HG02840 (cell line): ENCODE measurements at regions not wholly inside any gene's neighbourhood (a gene's known extent, or its start where the extent isn't known, plus 50 kb on each side); places are given as distances from the start of the nearest gene placed in this dataset.

Experiments used
- ATAC-seq: cut with Tn5 transposase; IDR thresholded peaks from one replicate; pipeline ENCODE4 v1.9.1; 2021; ENCODE audit warnings: mild to moderate bottlenecking, moderate library complexity, moderate number of reproducible peaks; ENCODE audit not compliant: unreplicated experiment, low FRiP score

DNA sequence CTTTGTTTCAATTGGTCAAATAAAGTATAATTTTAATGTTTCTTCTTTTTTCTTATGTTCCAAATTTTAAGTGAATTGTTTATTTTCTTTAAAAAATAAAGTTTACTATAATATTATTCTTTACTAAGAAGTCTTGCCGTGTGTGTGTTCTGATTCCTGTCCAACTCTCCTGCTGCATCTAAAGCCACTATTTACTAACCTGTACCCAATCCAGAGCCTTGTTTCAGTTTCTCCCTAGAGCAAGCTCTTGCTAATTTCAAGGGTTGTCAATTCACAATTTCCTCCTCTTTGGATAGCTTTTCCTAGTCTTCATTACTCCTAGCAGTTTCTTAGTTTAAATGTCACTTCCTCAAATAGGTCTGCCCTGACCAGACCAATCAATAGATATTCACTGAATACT lies 314.9 kb upstream of the SEMA3A start:
- ATAC-seq: no peak

DNA sequence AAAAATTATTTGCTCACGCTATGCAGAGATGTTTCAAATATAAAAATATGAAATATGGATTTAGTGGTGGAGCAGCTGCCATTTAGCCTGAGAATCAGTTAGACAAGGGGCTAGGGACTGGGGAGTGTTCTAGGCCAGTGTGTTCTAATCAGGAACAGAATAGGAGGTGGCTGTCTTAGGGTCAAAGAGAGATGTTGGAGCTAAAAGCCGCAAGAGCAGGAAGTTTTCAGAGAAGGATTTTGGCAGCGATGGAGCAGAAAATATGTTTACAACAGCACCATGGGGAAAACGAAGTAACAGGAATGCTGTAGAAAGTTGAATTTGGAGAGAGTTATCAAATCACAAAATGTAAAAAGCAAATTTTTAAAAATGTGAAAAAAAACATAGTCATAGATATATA lies 314.0 kb upstream of the SEMA3A start:
- no peak for ATAC-seq

DNA sequence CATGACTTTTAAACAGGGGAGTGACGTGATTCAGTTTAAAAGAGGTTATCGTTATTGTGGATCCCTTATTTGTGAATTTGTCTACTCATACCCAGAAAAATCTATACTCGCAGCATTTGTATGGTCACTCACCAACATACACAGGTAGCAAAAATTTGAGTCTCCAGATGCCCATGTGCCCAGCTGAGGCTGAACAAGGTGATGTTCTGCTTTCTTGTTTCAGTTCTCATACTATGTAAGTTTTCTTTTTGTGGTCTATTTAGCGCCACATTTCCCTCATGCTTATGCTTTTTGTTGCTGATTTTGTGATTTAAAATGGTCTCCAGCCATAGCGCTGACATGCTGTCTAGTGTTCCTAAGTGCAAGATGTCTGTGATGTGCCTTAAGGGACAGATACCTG lies 312.9 kb upstream of the SEMA3A start:
- ATAC-seq: no peak

DNA sequence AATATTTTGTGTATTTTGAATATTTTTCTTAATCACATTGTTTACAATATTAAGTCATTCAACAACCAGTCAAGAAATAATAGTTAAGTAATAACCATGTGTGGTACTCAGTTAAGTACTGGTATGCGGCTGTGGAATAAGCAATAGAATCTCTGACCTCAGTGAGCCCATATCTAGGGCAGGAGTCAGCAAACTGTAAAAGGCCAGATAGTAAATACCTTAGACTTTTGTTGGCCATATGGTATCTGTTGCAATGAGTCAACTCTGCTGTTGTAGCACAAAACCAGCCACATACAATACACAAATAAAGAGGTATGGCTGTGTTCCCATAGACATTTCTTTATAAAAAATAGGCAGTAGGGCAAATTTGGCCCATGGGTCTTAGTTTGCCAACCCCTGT lies 311.6 kb upstream of the SEMA3A start:
- no peak for ATAC-seq

DNA sequence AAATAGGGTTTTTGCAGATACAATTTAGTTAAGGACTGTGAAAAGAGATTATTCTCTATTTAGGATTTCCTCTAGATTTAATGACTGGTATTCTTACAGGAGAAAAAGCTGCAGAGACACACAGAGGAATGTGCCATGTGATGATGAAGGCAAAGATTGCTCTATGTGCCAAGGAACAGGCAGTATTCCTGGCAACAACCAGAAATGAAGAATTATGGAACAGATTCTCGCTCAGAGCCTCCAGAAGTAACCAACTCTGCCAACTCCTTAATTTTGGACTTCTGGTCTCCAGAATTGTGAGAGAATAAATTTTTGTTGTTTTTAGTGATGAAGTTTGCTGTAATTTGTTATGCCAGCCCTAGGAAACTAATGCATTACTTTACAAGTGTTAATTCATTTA lies 307.6 kb upstream of the SEMA3A start:
- ATAC-seq: no peak

DNA sequence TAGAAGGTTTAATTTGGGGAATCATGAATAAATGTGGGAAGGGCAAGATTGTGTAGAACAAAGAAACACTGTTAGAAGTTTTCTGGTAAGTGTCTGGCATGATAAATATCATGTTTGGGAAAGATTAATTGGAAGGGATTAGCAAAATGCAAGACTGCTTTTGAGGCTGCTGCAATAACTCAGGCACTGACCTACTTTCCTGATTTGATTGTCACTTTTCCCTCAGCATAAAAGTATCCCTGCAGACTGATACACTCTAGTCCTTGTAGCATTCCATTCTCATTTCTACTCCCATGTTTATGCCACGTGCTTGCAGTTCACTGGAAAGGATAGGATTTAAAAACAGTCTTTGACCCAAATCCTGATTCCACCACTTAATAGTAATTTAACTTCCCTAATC lies 303.3 kb upstream of the SEMA3A start:
- no peak for ATAC-seq

DNA sequence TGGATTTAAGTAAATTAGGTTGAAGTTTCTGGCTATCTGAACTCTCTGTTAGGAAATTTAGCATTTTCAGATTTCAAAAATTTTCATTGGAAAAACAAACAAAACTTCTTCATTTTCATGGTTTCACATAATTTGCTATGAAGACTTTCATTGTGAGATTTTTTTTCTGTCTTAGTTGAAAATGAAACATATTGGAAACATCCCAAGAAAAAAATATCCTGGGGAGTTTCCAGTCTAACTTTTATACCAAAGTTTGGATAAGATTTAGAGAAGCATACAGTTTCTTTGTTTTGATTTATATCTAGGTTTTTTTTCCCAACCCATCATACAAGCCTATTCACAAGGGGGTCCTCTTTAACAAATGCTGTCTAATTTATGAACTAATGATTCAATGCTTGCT lies 300.5 kb upstream of the SEMA3A start:
- ATAC-seq: no peak

DNA sequence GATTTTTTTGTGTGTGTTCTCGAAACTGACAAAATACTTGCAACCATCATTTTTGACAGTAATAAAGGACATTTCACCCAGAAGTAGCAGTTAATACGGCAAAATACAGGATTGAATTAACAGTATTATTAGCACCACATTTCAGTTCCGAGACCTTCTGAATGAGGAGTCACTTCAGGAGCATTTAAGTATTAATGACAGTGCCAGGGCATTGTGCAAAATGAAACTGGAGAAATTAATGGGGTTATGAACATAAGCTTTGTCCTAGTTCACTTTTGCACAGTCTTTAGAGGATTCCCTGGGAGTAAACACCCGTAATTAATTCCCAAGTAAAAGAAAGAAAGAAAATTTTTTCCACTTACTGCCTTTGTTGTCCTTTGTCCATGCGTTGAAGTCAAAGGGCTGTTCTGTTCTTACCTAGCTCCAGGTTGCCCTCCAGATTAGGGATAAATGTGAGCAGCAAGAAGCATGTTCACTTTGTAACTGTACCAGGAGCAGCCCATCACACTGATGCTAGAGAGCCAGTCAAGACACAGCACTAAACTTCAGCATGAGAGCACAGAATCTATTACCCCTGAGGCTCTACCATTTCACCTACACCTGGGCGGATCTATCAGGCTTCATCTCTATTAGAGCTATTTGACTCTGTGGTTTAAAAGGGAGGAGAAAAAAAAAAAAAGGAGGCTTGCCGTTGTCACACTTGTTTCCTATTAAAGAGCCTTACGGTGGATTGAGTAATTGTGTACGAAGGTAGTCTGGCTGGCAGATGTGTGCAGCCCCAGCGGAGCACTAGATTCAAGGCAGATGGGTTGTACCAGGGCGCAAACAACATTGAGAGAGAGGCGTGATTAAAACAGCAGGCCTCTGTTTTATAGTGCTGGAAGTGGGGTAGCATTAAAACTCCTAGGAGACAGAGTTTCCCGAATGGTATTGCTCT lies 297.8 kb upstream of the SEMA3A start:
- no peak for ATAC-seq

DNA sequence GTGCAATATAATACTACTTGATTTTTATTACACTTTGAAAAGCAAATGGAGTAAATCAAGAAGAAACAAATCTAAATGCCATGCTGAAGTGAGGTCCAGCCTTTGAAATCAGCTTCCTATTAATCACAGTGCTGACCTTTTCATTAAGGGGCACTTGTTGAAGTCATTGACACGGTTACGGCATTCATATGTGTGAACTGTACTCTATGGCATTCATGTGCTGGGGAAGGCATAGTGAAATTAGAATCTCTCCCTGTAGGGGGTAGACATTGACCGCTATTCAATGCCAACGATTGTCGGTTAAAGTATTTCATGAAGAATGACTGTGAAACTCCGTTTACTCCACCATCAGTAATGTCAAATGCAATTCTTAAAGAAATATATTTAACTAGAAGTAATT lies 296.1 kb upstream of the SEMA3A start:
- no peak for ATAC-seq

DNA sequence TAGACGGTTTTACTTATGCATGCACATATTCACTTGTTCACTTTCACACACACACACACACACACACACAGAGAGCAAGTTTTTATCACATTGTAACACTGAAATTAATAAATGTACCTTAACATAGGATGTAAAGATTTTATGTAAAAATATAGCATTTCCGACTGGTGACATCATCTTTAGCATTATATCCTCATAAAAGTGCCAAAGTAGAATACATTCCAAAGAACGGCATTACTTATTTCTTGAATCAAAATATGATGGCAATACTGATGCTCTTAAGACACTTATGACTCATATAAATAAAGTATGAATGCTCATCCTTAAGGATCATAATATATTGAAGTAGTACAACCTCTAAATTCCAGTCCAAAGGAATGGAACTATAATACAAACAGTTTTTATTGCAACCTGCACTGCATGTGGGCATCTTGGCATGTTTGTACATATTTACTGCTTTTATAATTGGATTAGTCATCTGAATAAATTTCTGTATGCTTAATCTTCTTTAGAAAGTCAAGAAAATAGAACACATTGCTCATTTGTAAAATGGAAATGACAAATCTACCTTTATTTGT lies 290.0 kb upstream of the SEMA3A start:
- ATAC-seq: no peak

DNA sequence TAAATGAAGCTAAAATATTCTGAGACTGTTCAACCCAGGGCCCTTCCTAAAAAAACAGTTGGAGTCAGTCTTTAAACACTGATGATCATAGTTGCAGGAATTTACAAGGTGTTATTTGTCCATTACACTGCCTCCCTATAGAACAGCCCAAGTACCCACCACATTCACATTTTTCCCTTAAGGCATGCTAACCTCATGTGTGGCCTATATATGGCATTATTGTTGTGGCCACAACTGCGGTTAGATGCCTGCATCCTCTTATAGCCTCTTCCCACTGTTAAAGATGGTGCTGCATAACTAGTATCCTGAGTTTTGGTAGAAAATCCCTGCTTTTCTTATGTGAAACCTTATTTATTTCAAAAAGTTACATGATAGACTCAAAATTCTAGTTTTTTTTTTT lies 287.9 kb upstream of the SEMA3A start:
- no peak for ATAC-seq

DNA sequence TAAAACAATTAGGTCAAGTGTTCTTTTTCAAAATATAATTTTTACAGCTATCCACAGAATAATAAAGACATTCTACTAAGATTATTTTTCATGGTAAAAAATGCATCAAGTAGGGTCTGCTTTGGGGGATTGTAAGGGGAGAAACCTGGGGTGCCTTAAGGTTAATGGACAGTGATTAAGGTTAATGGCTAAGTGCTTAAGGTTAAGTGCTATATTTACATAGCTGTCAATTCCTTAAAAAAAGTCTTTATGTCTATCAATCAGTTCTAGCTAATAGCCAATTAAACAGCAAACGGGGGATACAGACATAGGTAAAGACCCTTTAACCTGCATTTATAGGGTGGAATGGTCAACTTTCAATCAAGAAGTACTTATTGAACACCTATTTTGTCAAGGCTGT lies 284.5 kb upstream of the SEMA3A start:
- ATAC-seq: no peak

DNA sequence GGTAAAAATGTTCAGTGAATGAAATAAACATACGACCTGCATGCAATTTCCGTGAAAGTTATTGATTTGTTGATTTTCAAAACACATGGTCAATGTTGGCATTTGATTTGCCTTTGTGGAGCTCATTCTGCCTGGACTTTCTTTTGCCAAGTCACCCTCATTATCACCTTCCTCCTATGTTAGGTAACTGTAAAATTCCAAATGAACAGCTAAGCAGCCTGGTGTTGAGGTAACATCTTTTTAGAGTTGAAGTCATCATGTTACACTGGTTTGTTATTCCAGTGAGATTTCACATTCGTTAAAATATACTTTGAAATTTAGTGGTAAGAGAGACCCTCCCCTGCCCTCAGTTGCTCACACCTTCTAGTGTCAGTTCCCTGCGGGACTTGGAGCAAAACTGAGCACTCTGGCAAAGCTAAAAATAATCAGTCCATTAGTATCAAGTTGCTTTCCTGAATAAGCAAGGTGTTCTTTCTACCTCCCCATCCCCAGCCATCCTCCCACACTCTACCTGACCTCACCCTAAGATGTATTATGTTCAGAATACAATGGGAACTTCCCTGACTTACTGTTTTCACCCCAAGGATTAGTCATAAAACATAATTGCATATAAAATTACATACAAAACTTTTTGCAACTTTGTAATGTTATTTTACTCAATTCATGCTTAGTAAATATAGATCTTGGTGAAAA lies 283.3 kb upstream of the SEMA3A start:
- ATAC-seq: no peak

DNA sequence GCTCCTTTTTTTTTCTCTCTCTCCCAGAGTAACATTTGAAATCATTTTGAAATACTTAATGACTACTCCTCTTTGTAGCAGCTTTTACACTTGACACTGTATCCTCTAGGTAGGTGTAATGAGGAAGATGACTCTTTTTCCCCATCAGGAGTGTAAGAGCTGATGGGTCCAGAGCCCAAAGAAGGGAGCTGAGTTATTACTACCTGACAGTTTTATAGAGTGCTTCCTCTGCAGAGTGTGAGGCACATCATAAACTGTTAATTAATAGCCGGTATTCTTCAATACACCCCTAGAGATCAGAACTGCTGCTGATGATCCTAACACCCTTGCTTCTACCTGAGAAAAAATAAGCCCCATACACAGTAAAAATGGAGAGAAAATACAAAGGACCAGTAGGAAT lies 279.8 kb upstream of the SEMA3A start:
- ATAC-seq: no peak

DNA sequence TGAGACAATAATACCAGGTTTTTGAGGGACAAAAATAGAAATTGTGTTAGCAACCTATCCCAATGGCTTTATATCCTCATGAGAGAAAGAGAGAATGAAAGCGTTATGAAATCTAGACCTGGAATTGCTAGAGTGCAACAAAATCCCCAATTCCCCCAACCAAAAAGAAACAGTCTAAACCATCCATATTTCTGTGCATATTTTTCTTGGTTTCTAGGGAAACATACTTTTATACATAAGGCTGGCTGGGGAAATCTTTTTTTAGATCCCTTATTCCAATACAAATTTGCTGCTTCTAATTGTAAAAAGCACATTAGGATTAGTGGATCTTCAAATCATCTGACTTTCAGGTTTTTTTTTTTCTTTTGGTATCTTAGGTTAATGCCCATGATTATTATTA lies 277.0 kb upstream of the SEMA3A start:
- ATAC-seq: no peak

DNA sequence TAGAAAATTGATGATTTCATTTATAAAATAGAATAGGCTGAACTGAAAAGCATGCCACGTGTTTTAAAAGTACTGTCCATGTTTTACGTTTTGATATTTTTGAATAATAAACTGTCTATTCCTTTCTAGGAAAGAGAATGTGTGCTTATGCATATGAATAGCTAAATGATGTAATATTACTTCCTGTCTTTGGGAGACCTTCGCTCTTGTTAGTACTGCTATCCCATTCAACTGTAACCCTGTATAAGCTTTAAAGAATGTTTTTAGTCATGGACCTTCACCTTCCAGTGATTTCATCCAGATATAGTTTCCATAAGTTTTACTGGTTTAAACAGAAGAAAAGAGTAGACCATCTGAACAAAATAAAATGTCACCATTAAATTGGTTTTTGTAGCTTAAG lies 274.4 kb upstream of the SEMA3A start:
- no peak for ATAC-seq

DNA sequence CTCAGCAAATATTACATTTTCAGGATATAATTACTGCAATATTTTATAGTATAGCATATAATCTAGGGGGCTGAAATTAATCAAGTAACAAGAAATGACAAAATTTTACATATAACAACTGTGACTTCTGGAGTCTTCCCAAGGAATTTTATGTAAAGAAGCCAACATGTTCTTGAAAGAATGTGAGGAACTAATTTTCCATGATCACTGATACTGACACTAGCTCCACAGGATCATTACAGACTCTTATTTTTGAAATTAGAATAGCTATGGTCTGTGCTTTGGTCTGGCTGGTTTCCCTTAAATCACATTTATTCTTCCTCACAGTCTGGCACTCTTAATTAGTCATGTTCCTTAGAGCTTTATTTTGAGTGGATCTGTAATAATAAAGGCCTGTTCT lies 267.7 kb upstream of the SEMA3A start:
- no peak for ATAC-seq

DNA sequence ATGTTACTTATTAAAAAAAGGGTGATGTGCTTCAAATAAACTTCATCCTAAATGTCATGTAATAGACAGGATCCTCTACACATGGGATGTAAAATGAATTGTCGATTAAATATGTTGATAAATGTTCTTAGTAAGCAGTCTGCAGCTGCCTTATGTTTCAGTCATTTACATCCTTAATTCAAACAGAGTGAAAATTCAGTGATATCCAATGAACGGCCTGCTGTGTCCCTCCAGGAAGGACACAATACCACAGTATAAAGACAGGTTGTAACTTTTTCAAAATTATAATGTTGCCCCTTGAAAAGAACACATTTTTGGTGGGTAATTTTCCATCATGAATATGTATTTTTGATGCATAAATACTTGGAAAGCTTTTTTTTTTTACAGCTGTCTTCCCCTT lies 266.5 kb upstream of the SEMA3A start:
- no peak for ATAC-seq

DNA sequence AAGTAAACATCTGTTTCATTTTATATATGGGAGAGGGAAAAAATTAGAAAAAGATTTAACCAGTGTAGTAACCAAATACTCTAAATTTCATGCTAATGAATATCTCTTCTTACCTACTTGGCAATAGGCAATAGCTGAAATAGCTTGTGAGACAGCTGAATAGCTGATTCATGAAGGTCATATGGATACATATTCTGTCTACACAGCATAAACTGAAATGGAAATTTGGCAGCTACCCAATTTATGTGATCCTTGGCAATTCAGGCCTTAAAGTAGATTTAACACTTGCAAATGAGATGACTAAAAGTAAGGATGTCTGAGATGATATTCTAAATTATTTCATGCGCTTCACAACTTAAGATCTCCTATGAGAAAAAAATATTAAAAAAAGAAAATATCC lies 261.2 kb upstream of the SEMA3A start:
- no peak for ATAC-seq

DNA sequence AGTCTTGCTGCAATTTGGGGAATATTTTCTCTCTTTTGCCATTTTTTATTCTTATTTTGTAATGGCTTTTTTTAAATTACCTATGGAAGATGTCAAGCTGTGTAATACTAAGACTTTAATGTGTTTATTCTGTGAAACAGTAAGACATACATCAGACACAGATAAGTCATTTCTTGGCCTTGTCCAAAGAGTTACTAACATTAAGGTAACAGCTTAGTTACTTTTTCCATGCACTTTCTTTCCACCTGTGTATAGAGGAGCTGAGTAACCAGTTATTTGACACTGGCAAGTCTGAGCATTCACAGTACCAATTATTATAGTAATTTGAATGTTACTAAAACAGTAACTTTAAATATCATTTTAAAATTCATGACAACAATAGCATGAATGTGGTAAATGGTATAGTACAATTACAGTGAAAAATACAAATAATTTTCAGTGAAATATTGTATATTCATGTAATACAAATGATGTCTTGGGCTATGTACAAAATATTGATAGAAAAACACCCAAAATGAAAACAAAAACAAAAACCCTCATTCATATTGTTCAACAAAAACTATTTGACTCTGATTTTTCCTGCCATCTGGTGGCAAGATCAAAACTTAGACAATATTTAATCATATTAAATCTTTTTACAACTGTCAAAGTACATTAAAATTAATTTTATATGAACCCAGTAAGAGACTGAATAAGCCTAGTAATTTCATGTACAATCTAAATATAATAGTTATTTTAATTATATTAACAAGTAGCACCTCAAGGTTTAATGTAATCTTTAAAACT lies 259.8 kb upstream of the SEMA3A start:
- ATAC-seq: no peak

DNA sequence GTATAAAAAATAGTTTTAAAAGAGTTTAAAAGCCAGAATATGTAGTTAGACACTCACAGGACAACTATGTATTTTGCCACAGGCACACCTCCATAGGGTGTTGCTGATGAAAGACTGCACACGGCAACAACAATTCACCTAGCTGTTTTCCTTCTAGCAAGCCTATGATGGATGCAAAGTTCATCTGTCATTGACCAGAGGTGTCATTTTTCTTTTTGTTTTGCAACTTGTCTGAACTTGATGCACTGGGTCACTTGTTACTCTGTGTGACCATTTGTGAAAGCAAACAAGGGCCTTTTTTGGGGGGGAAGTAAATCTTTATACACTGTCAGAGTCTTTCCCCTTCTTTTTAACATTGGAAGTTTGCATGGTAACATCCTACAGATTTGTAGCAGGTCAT lies 258.0 kb upstream of the SEMA3A start:
- no peak for ATAC-seq
